ENCODE measurements at regions not wholly inside any gene's neighbourhood (a gene's known extent, or its start where the extent isn't known, plus 50 kb on each side); places are given as distances from the start of the nearest gene placed in this dataset.

DNA sequence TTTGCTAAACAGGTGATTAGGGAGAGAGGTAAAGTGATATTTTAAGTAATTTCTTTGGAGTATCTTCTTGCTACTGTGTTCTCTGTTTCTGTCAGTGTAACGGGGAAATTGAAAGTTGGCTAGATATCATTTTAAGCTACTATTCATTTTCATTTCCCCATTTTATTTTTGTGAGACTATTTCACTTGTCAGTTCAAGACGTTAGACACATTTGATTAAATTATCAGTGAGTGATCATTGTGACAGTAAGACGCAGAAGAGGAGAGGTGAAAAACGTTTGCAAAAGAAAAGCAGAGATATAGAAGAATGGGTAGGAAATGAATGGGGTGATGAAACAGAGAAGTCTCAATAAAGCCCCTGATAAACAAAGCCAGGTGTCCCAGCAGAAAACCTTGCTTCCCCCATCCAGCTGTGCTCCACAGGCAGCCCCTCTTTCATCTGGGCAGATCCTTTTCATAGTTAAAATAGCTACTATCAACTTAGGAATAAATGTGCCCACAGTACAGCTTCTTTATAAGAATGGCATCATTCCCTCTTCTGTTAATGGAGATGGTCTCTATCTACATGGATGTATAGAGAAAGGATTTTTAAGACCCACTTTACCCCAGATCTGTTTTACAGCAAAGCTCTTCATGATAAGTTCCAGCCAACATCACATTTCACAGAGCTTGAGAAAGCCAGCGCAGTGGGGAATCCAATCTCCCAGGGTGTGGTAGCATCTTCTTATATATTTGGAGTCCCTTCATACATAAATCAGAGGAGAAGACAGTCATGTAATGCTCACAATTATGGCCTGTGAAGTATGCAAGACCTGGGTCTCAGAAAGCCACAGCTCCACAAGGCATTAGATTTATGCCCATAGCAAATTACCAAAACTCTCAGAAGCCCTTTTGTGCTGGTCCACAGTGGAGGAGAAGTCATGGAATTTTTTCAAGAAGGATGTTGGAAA, 138.1 kb upstream of the ITGB1 start:
- CTCF ChIA-PET: interaction anchor here (1.0 kb wide), 1 partner anchor 37 kb away, joined by 3 read pairs; no protein-coding TSS in a partner anchor
- no peak overlapping the region for H3K4me3 Mint-ChIP-seq (ENCODE audit: unreplicated experiment)
- H3K9me3 Mint-ChIP-seq (ENCODE audit: unreplicated experiment): peaks cover 8% of the 10 kb centered on the region
- no TSS peak for BruUV-seq (replicated peaks)
- POLR2A ChIA-PET: interaction anchor here (0.6 kb wide), 2 partner anchors 854 to 1458 kb away, joined by 3 read pairs; no protein-coding TSS in a partner anchor
- H3K36me3 Mint-ChIP-seq (ENCODE audit: insufficient read depth, unreplicated experiment): no peaks in the 10 kb centered on the region
- TF ChIP-seq, protein P1, sequence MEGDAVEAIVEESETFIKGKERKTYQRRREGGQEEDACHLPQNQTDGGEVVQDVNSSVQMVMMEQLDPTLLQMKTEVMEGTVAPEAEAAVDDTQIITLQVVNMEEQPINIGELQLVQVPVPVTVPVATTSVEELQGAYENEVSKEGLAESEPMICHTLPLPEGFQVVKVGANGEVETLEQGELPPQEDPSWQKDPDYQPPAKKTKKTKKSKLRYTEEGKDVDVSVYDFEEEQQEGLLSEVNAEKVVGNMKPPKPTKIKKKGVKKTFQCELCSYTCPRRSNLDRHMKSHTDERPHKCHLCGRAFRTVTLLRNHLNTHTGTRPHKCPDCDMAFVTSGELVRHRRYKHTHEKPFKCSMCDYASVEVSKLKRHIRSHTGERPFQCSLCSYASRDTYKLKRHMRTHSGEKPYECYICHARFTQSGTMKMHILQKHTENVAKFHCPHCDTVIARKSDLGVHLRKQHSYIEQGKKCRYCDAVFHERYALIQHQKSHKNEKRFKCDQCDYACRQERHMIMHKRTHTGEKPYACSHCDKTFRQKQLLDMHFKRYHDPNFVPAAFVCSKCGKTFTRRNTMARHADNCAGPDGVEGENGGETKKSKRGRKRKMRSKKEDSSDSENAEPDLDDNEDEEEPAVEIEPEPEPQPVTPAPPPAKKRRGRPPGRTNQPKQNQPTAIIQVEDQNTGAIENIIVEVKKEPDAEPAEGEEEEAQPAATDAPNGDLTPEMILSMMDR (IDR thresholded peaks at IDR 0.05; ENCODE audit: unreplicated experiment): no peak
- peaks cover 2% of the 10 kb centered on the region for H3K4me1 Mint-ChIP-seq (ENCODE audit: insufficient read depth, unreplicated experiment)
- no peak for DNase-seq (ENCODE audit: unreplicated experiment)
- intact Hi-C loops (cut with micrococcal nuclease): no loop called here
- H3K27me3 Mint-ChIP-seq (ENCODE audit: insufficient read depth, unreplicated experiment): no peaks in the 10 kb centered on the region
- H3K27ac Mint-ChIP-seq (ENCODE audit: low read depth, unreplicated experiment): no peak overlapping the region

GRCh38 chr10:33094263-33095051, 136.4 kb upstream of the ITGB1 start:
- intact Hi-C loops (cut with micrococcal nuclease): no loop called here
- ChIA-PET POLR2A (interaction anchor here (0.8 to 1.0 kb wide), 2 partner anchors 9 to 35 kb away, joined by 3 read pairs; no protein-coding TSS in a partner anchor), CTCF (interaction anchor here (0.6 kb wide), 1 partner anchor 21 kb away, joined by 3 read pairs; no protein-coding TSS in a partner anchor)
- H3K27ac Mint-ChIP-seq (ENCODE audit: low read depth, unreplicated experiment): no peak overlapping the region
- no peaks in the 10 kb centered on the region for H3K4me1 Mint-ChIP-seq (ENCODE audit: insufficient read depth, unreplicated experiment)
- no peak overlapping the region for H3K4me3 Mint-ChIP-seq (ENCODE audit: unreplicated experiment)
- TF ChIP-seq, protein P1 (IDR thresholded peaks at IDR 0.05; ENCODE audit: unreplicated experiment): no peak
- H3K9me3 Mint-ChIP-seq (ENCODE audit: unreplicated experiment): peaks cover 8% of the 10 kb centered on the region
- DNase-seq (ENCODE audit: unreplicated experiment): no peak
- no peaks in the 10 kb centered on the region for H3K36me3 Mint-ChIP-seq (ENCODE audit: insufficient read depth, unreplicated experiment)
- no peaks in the 10 kb centered on the region for H3K27me3 Mint-ChIP-seq (ENCODE audit: insufficient read depth, unreplicated experiment)
- no TSS peak for BruUV-seq (replicated peaks)

DNA sequence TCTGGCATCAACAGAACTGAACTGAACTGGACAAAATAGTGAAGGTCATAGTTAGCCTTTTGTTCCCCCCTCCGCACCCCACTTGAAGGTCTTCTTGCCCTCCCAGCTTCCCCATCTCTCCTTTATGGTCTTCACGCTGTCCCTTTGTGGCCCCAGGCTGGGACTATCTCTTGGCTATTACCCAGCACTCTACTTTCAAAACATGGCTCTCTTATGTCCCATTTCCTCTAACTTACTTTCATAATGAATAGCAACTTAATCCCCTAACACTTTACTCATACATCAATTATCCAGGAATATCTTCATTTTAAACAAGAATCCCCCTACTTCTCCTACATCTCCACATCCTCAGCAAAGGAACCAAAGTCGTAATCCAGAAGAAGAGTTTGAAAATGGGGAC, 135.3 kb upstream of the ITGB1 start:
- Mint-ChIP-seq H3K4me3 (ENCODE audit: unreplicated experiment) (no peak overlapping the region), H3K36me3 (ENCODE audit: insufficient read depth, unreplicated experiment) (no peaks in the 10 kb centered on the region), H3K4me1 (ENCODE audit: insufficient read depth, unreplicated experiment) (no peaks in the 10 kb centered on the region), H3K27me3 (ENCODE audit: insufficient read depth, unreplicated experiment) (no peaks in the 10 kb centered on the region), H3K9me3 (ENCODE audit: unreplicated experiment) (peaks cover 8% of the 10 kb centered on the region), H3K27ac (ENCODE audit: low read depth, unreplicated experiment) (no peak overlapping the region)
- BruUV-seq (replicated peaks): no TSS peak
- DNase-seq (ENCODE audit: unreplicated experiment): no peak
- ChIA-PET CTCF (interaction anchor here (0.6 kb wide), 2 partner anchors 22 to 174 kb away, joined by 3 read pairs; no protein-coding TSS in a partner anchor), POLR2A (interaction anchor here (0.6 kb wide), 1 partner anchor 319 kb away, joined by 3 read pairs; no protein-coding TSS in a partner anchor)
- intact Hi-C loops (cut with micrococcal nuclease): no loop called here
- TF ChIP-seq, protein P1 (IDR thresholded peaks at IDR 0.05; ENCODE audit: unreplicated experiment): no peak

DNA sequence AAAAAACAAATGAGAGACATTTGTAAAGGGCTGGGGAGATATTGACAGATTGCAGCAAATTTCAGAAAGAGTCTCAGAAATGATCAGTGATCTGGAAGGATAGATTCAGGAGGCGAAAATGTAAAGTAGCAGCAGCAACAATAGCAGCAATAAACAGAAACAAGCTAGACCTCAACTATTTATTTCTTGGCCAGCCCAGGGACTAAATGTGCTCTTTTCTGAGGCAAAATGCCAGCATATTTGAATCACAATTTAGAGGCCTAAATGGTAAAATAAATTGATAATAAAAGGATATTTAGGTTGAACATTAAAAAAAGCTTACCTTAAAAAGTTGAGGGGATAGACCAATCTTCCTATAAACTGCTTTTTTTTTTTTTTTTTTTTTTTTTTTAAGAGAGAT, 134.6 kb upstream of the ITGB1 start:
- Mint-ChIP-seq H3K9me3 (ENCODE audit: unreplicated experiment) (peaks cover 8% of the 10 kb centered on the region), H3K4me3 (ENCODE audit: unreplicated experiment) (no peak overlapping the region), H3K4me1 (ENCODE audit: insufficient read depth, unreplicated experiment) (no peaks in the 10 kb centered on the region), H3K27ac (ENCODE audit: low read depth, unreplicated experiment) (no peak overlapping the region), H3K27me3 (ENCODE audit: insufficient read depth, unreplicated experiment) (no peaks in the 10 kb centered on the region), H3K36me3 (ENCODE audit: insufficient read depth, unreplicated experiment) (no peaks in the 10 kb centered on the region)
- ChIA-PET CTCF (interaction anchor here (0.6 kb wide), 2 partner anchors 64 to 174 kb away, joined by 3 to 4 read pairs; no protein-coding TSS in a partner anchor), POLR2A (no interaction called here)
- DNase-seq (ENCODE audit: unreplicated experiment): no peak
- intact Hi-C loops (cut with micrococcal nuclease): no loop called here
- no TSS peak for BruUV-seq (replicated peaks)
- TF ChIP-seq, protein P1 (IDR thresholded peaks at IDR 0.05; ENCODE audit: unreplicated experiment): no peak

Measured in MCF 10A (cell line).